Neural cell (in vitro differentiated cells): ENCODE measurements at regions not wholly inside any gene's neighbourhood (a gene's known extent, or its start where the extent isn't known, plus 50 kb on each side); places are given as distances from the start of the nearest gene placed in this dataset.
A peak's percentile ranks its signal among the peaks of the same experiment; 100 is the strongest.

ENCODE experiments used
- H2AFZ ChIP-seq: fragments of 200-600, 300-800 bp; sonication (generic), shearing (Covaris generic); 2 replicates; pipeline ENCODE4 v1.6.0; 2014; ENCODE audit warnings: low read depth, mild to moderate bottlenecking, antibody characterized with exemption, low read length, moderate library complexity
- H3F3A ChIP-seq: fragments of 200-600 bp; shearing (Covaris generic); 2 replicates; pipeline ENCODE4 v1.6.1; 2016; ENCODE audit warnings: mild to moderate bottlenecking, moderate library complexity, mixed read lengths, antibody characterized with exemption, low read length; ENCODE audit not compliant: insufficient read depth, poor library complexity, severe bottlenecking
- H3K27ac ChIP-seq: fragments of 200-600, 300-800 bp; sonication (generic), shearing (Covaris generic); 2 replicates; pipeline ENCODE4 v1.5.1; 2014; ENCODE audit warnings: mild to moderate bottlenecking, low read length, moderate library complexity
- H3K27me3 ChIP-seq: fragments of 300-800, 200-600 bp; sonication (generic), shearing (Covaris generic); 2 replicates; pipeline ENCODE4 v1.6.0; 2014; ENCODE audit warnings: mild to moderate bottlenecking, low read depth, low read length, moderate library complexity; ENCODE audit not compliant: insufficient read depth
- H3K36me3 ChIP-seq: fragments of 300-800, 200-600 bp; sonication (generic), shearing (Covaris generic); 2 replicates; pipeline ENCODE4 v1.5.1; 2014; ENCODE audit warnings: mild to moderate bottlenecking, antibody characterized with exemption, low read length, moderate library complexity; ENCODE audit not compliant: insufficient read depth
- H3K4me2 ChIP-seq: fragments of 300-800, 200-600 bp; sonication (generic), shearing (Covaris generic); 2 replicates; pipeline ENCODE4 v1.6.0; 2014; ENCODE audit warnings: mild to moderate bottlenecking, low read length
- H3K4me3 ChIP-seq: fragments of 300-800, 200-600 bp; sonication (generic), shearing (Covaris generic); 2 replicates; pipeline ENCODE4 v1.5.1; 2014; ENCODE audit warnings: mild to moderate bottlenecking, low read length, moderate library complexity
- H3K79me2 ChIP-seq: fragments of 200-600 bp; shearing (Covaris generic); replicated peaks from 2 replicates; pipeline ENCODE4 v1.6.0; 2014; ENCODE audit warnings: mild to moderate bottlenecking, low read length, moderate library complexity; ENCODE audit not compliant: insufficient read depth
- H3K9ac ChIP-seq: fragments of 300-800, 200-600 bp; sonication (generic), shearing (Covaris generic); 2 replicates; pipeline ENCODE4 v1.6.1; 2016; ENCODE audit warnings: mild to moderate bottlenecking, low read length, mixed read lengths
- H3K9me2 ChIP-seq: fragments of 200-600 bp; shearing (Covaris generic); 2 replicates; pipeline ENCODE4 v1.6.1; 2016; ENCODE audit warnings: mild to moderate bottlenecking, low read length, mixed read lengths; ENCODE audit not compliant: insufficient read depth
- H3K9me3 ChIP-seq: fragments of 200-600, 300-800 bp; sonication (generic), shearing (Covaris generic); 2 replicates; pipeline ENCODE4 v1.6.1; 2016; ENCODE audit warnings: mild to moderate bottlenecking, mixed run types, low read length, moderate library complexity, mixed read lengths
- H4K20me1 ChIP-seq: fragments of 200-600 bp; shearing (Covaris generic); 2 replicates; pipeline ENCODE4 v1.6.1; 2016; ENCODE audit warnings: mild to moderate bottlenecking, mixed run types; ENCODE audit not compliant: insufficient read depth
- EP300 ChIP-seq: fragments of 450-650 bp; conservative IDR thresholded peaks from 2 replicates; pipeline ENCODE4 v1.6.1; 2014; ENCODE audit warnings: antibody characterized with exemption, mild to moderate bottlenecking, moderate library complexity; ENCODE audit not compliant: poor library complexity, severe bottlenecking
- EZH2 ChIP-seq: fragments of 200-600, 300-800 bp; shearing (Covaris generic), sonication (generic); IDR thresholded peaks from 2 replicates; pipeline ENCODE4 v1.6.1; 2014; ENCODE audit warnings: antibody characterized with exemption, low read length, borderline replicate concordance, mild to moderate bottlenecking; ENCODE audit not compliant: insufficient read depth, poor library complexity, severe bottlenecking
- MXI1 ChIP-seq: fragments of 450-650 bp; conservative IDR thresholded peaks from 2 replicates; pipeline ENCODE4 v1.6.1; 2014; ENCODE audit warnings: antibody characterized with exemption, mild to moderate bottlenecking; ENCODE audit not compliant: poor library complexity, severe bottlenecking
- POLR2AphosphoS5 ChIP-seq: IDR thresholded peaks from 2 replicates; pipeline ENCODE4 v1.6.1; 2012
- RAD21 ChIP-seq: fragments of 450-650 bp; conservative IDR thresholded peaks from 2 replicates; pipeline ENCODE4 v1.6.1; 2014; ENCODE audit warnings: antibody characterized with exemption, mild to moderate bottlenecking, moderate library complexity
- SMC3 ChIP-seq: fragments of 450-650 bp; conservative IDR thresholded peaks from 2 replicates; pipeline ENCODE4 v1.6.1; 2014; ENCODE audit warnings: antibody characterized with exemption, mild to moderate bottlenecking, moderate library complexity; ENCODE audit not compliant: poor library complexity
- TAF1 ChIP-seq: IDR thresholded peaks from 2 replicates; pipeline ENCODE4 v1.6.1; 2012; ENCODE audit warnings: low read depth
- TF ChIP-seq, protein P1 (sequence below): fragments of 450-650 bp; IDR thresholded peaks from 2 replicates; pipeline ENCODE4 v1.5.1; 2014; ENCODE audit warnings: antibody characterized with exemption, mild to moderate bottlenecking, moderate library complexity; ENCODE audit not compliant: poor library complexity, severe bottlenecking
- TF ChIP-seq, protein P2 (sequence below): IDR thresholded peaks from 2 replicates; pipeline ENCODE4 v1.6.1; 2012; ENCODE audit warnings: borderline replicate concordance

DNA sequence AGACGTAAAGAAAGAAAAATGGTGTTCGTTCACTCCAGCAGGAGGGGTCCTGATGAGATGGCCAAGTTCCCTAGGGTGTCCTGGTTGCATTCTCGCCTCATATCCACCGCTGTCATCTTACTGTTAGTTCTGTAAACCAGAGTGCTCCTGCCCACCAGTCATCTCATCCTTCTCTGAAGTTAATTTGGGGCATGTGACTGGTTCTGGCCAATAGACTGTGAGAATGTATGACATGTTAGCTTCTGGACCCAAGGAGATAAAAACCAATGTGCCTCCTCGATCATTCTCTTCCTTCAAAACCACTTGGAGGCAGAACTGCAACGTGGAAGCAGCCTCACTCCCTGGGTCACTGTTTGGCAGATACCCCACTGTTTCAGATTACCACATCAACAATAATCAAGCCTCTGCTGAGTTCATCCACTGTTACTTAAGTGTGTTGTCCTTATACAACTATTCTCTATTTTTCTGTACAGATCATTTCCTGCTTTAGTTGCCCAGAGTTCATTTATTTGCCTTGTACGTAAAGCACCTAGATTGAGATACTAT lies 759.1 kb downstream of the TSN start:
- Histone ChIP-seq H3K9me2 (no peaks in the 10 kb centered on the region), H3K27ac (peak overlapping the region; percentile 96), H3K4me2 (no peak overlapping the region), H3K9ac (no peak overlapping the region), H3K27me3 (no peaks in the 10 kb centered on the region), H3K79me2 (no peaks in the 10 kb centered on the region), H3F3A (no peaks in the 10 kb centered on the region), H2AFZ (no peak overlapping the region), H3K36me3 (no peaks in the 10 kb centered on the region), H3K4me3 (no peak overlapping the region), H4K20me1 (no peaks in the 10 kb centered on the region), H3K9me3 (no peaks in the 10 kb centered on the region)
- TF ChIP-seq SMC3 (no peak), MXI1 (no peak), EP300 (no peak), POLR2AphosphoS5 (no peak)
- TF ChIP-seq, protein P1, sequence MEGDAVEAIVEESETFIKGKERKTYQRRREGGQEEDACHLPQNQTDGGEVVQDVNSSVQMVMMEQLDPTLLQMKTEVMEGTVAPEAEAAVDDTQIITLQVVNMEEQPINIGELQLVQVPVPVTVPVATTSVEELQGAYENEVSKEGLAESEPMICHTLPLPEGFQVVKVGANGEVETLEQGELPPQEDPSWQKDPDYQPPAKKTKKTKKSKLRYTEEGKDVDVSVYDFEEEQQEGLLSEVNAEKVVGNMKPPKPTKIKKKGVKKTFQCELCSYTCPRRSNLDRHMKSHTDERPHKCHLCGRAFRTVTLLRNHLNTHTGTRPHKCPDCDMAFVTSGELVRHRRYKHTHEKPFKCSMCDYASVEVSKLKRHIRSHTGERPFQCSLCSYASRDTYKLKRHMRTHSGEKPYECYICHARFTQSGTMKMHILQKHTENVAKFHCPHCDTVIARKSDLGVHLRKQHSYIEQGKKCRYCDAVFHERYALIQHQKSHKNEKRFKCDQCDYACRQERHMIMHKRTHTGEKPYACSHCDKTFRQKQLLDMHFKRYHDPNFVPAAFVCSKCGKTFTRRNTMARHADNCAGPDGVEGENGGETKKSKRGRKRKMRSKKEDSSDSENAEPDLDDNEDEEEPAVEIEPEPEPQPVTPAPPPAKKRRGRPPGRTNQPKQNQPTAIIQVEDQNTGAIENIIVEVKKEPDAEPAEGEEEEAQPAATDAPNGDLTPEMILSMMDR, result no peak

DNA sequence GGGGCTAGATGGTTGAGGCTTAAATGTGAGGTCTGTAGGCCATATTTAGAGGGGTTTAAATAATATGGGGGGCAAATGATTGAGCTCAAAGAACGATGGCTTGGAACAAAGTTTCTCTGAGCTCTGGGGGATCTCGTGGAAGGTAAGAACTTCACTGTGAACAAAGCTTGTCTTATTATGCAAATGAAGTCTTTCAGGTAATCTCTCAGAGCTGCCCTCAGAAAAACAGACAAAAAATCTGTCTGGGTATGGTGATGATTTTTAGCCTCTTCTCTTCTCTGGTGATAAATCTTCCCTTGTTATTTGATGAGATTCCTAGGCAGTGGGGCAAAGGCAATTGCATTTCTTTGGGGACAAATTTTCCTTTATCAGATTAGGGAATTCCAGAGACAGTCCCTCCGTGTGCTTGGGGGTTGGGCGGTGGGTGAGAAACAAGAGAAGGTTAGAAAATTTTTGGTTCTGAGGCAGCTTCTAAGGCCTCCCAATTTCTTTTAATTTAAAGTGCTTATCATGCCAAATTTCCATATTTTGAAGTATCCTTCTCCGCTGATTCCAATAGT lies 760.4 kb downstream of the TSN start:
- H3K27ac ChIP-seq, result peak overlapping the region; percentile 96
- H4K20me1 ChIP-seq, result no peaks in the 10 kb centered on the region
- H3K79me2 ChIP-seq, result no peaks in the 10 kb centered on the region
- no peak overlapping the region for H3K4me2 ChIP-seq
- H3K9ac ChIP-seq, result peak overlapping the region; percentile 47
- no peaks in the 10 kb centered on the region for H3K9me3 ChIP-seq
- no peaks in the 10 kb centered on the region for H3F3A ChIP-seq
- H3K9me2 ChIP-seq, result no peaks in the 10 kb centered on the region
- H3K4me3 ChIP-seq, result peak overlapping the region; percentile 2
- TF ChIP-seq POLR2AphosphoS5 (no peak), EZH2 (no peak), TAF1 (no peak), RAD21 (no peak), EP300 (no peak), MXI1 (no peak), SMC3 (no peak)
- TF ChIP-seq, protein P1, result no peak
- TF ChIP-seq, protein P2, sequence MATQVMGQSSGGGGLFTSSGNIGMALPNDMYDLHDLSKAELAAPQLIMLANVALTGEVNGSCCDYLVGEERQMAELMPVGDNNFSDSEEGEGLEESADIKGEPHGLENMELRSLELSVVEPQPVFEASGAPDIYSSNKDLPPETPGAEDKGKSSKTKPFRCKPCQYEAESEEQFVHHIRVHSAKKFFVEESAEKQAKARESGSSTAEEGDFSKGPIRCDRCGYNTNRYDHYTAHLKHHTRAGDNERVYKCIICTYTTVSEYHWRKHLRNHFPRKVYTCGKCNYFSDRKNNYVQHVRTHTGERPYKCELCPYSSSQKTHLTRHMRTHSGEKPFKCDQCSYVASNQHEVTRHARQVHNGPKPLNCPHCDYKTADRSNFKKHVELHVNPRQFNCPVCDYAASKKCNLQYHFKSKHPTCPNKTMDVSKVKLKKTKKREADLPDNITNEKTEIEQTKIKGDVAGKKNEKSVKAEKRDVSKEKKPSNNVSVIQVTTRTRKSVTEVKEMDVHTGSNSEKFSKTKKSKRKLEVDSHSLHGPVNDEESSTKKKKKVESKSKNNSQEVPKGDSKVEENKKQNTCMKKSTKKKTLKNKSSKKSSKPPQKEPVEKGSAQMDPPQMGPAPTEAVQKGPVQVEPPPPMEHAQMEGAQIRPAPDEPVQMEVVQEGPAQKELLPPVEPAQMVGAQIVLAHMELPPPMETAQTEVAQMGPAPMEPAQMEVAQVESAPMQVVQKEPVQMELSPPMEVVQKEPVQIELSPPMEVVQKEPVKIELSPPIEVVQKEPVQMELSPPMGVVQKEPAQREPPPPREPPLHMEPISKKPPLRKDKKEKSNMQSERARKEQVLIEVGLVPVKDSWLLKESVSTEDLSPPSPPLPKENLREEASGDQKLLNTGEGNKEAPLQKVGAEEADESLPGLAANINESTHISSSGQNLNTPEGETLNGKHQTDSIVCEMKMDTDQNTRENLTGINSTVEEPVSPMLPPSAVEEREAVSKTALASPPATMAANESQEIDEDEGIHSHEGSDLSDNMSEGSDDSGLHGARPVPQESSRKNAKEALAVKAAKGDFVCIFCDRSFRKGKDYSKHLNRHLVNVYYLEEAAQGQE, result no peak
- H3K27me3 ChIP-seq, result no peaks in the 10 kb centered on the region
- H2AFZ ChIP-seq, result no peak overlapping the region
- H3K36me3 ChIP-seq, result no peaks in the 10 kb centered on the region
